KMS-11 (cell line): ENCODE measurements at regions not wholly inside any gene's neighbourhood (a gene's known extent, or its start where the extent isn't known, plus 50 kb on each side); places are given as distances from the start of the nearest gene placed in this dataset.

ENCODE experiments used
- H2AFZ ChIP-seq: fragments of 200-600 bp; sonication (generic); 2 replicates; pipeline ENCODE4 v1.6.1; 2016; ENCODE audit warnings: antibody characterized with exemption, mixed run types, low read depth
- H3K27ac ChIP-seq: fragments of 200-600 bp; sonication (generic); 2 replicates; pipeline ENCODE4 v1.6.1; 2016; ENCODE audit warnings: mild to moderate bottlenecking, mixed run types
- H3K27me3 ChIP-seq: fragments of 200-600 bp; sonication (generic); 2 replicates; pipeline ENCODE4 v1.6.1; 2017; ENCODE audit warnings: mild to moderate bottlenecking, low read depth, mixed run types, moderate library complexity; ENCODE audit not compliant: insufficient read depth
- H3K36me3 ChIP-seq: fragments of 200-600 bp; sonication (generic); 2 replicates; pipeline ENCODE4 v1.6.1; 2017; ENCODE audit warnings: mild to moderate bottlenecking, mixed run types; ENCODE audit not compliant: insufficient read depth
- H3K4me1 ChIP-seq: fragments of 200-600 bp; sonication (generic); 2 replicates; pipeline ENCODE4 v1.6.1; 2016; ENCODE audit warnings: mild to moderate bottlenecking, low read depth, mixed run types; ENCODE audit not compliant: poor library complexity, severe bottlenecking
- H3K4me2 ChIP-seq: fragments of 200-600 bp; sonication (generic); 2 replicates; pipeline ENCODE4 v1.7.0; 2016; ENCODE audit warnings: mild to moderate bottlenecking, mixed run types
- H3K4me3 ChIP-seq: fragments of 200-600 bp; sonication (generic); IDR thresholded peaks from 2 replicates; pipeline ENCODE4 v1.6.1; 2017; ENCODE audit warnings: low read depth, low read length, mixed read lengths; ENCODE audit not compliant: insufficient read depth
- H3K79me2 ChIP-seq: fragments of 200-600 bp; sonication (generic); 2 replicates; pipeline ENCODE4 v1.6.1; 2016; ENCODE audit warnings: low read depth, mixed run types; ENCODE audit not compliant: insufficient read depth
- H3K9ac ChIP-seq: fragments of 200-600 bp; sonication (generic); 2 replicates; pipeline ENCODE4 v1.6.1; 2016; ENCODE audit warnings: mild to moderate bottlenecking, mixed run types
- H4K20me1 ChIP-seq: fragments of 200-600 bp; sonication (generic); 2 replicates; pipeline ENCODE4 v1.6.1; 2016; ENCODE audit warnings: mild to moderate bottlenecking, mixed run types; ENCODE audit not compliant: insufficient read depth
- CTCF ChIP-seq: fragments of 200-600 bp; sonication (generic); conservative IDR thresholded peaks from 2 replicates; pipeline ENCODE4 v1.6.1; 2017; ENCODE audit warnings: low read depth, mild to moderate bottlenecking, antibody characterized with exemption, low read length, moderate library complexity, mixed read lengths

GRCh38 chr5:5967944-5968343 is 410.4 kb downstream of the MED10 start:
- Histone ChIP-seq H3K27me3 (no peaks in the 10 kb centered on the region), H3K4me3 (no peak overlapping the region), H3K36me3 (no peaks in the 10 kb centered on the region), H2AFZ (no peak overlapping the region), H3K79me2 (no peaks in the 10 kb centered on the region), H3K27ac (no peak overlapping the region), H4K20me1 (no peaks in the 10 kb centered on the region), H3K4me1 (no peaks in the 10 kb centered on the region), H3K9ac (no peak overlapping the region), H3K4me2 (no peak overlapping the region)
- no peak for TF ChIP-seq CTCF

GRCh38 chr5:5967373-5967772 is 411.0 kb downstream of the MED10 start:
- H3K27me3 ChIP-seq: no peaks in the 10 kb centered on the region
- no peaks in the 10 kb centered on the region for H4K20me1 ChIP-seq
- no peak overlapping the region for H3K4me2 ChIP-seq
- H3K27ac ChIP-seq: no peak overlapping the region
- no peaks in the 10 kb centered on the region for H3K4me1 ChIP-seq
- no peak overlapping the region for H2AFZ ChIP-seq
- H3K79me2 ChIP-seq: no peaks in the 10 kb centered on the region
- no peak overlapping the region for H3K4me3 ChIP-seq
- TF ChIP-seq CTCF: no peak
- no peak overlapping the region for H3K9ac ChIP-seq
- H3K36me3 ChIP-seq: no peaks in the 10 kb centered on the region

- H3K36me3 ChIP-seq: no peaks in the 10 kb centered on the region
- H4K20me1 ChIP-seq: no peaks in the 10 kb centered on the region
- no peak overlapping the region for H3K4me3 ChIP-seq
- no peaks in the 10 kb centered on the region for H3K4me1 ChIP-seq
- H3K9ac ChIP-seq: no peak overlapping the region
- H2AFZ ChIP-seq: no peak overlapping the region
- no peak overlapping the region for H3K27ac ChIP-seq
- H3K4me2 ChIP-seq: no peak overlapping the region
- H3K27me3 ChIP-seq: no peaks in the 10 kb centered on the region
- no peaks in the 10 kb centered on the region for H3K79me2 ChIP-seq
- TF ChIP-seq CTCF: no peak
Observed at GRCh38 chr5:5965132-5965531, 413.2 kb downstream of the MED10 start.

GRCh38 chr5:5964347-5964746 is 414.0 kb downstream of the MED10 start:
- no peak overlapping the region for H3K4me3 ChIP-seq
- no peaks in the 10 kb centered on the region for H3K36me3 ChIP-seq
- no peaks in the 10 kb centered on the region for H4K20me1 ChIP-seq
- no peak overlapping the region for H3K27ac ChIP-seq
- H3K9ac ChIP-seq: no peak overlapping the region
- H3K4me1 ChIP-seq: no peaks in the 10 kb centered on the region
- no peaks in the 10 kb centered on the region for H3K27me3 ChIP-seq
- TF ChIP-seq CTCF: no peak
- H3K4me2 ChIP-seq: no peak overlapping the region
- no peak overlapping the region for H2AFZ ChIP-seq
- H3K79me2 ChIP-seq: no peaks in the 10 kb centered on the region

GRCh38 chr5:5957737-5958136 is 420.6 kb downstream of the MED10 start:
- H3K79me2 ChIP-seq: no peaks in the 10 kb centered on the region
- no peak overlapping the region for H3K4me2 ChIP-seq
- H3K36me3 ChIP-seq: no peaks in the 10 kb centered on the region
- no peaks in the 10 kb centered on the region for H4K20me1 ChIP-seq
- no peak for TF ChIP-seq CTCF
- H3K27ac ChIP-seq: no peak overlapping the region
- no peaks in the 10 kb centered on the region for H3K4me1 ChIP-seq
- H3K9ac ChIP-seq: no peak overlapping the region
- H3K4me3 ChIP-seq: no peak overlapping the region
- no peak overlapping the region for H2AFZ ChIP-seq
- no peaks in the 10 kb centered on the region for H3K27me3 ChIP-seq
